NCI-H187 (cell line): ENCODE measurements at regions not wholly inside any gene's neighbourhood (a gene's known extent, or its start where the extent isn't known, plus 50 kb on each side); places are given as distances from the start of the nearest gene placed in this dataset.

Experiments
- DNase-seq, 2 experiments: peaks; one replicate each; lab custom pipeline; 2025; lab: John Stamatoyannopoulos, UW

GRCh38 chr3:96169111-96169766 lies 645.2 kb upstream of the EPHA6 start:
- no peak for DNase-seq

GRCh38 chr3:96172917-96173316 lies 641.5 kb upstream of the EPHA6 start:
- DNase-seq: no peak

GRCh38 chr3:96175500-96175899 lies 638.9 kb upstream of the EPHA6 start:
- no peak for DNase-seq

- DNase-seq: no peak
Measured at GRCh38 chr3:96182756-96183155, 631.6 kb upstream of the EPHA6 start.

- no peak for DNase-seq
Measured at GRCh38 chr3:96183871-96184270, 630.5 kb upstream of the EPHA6 start.

DNA sequence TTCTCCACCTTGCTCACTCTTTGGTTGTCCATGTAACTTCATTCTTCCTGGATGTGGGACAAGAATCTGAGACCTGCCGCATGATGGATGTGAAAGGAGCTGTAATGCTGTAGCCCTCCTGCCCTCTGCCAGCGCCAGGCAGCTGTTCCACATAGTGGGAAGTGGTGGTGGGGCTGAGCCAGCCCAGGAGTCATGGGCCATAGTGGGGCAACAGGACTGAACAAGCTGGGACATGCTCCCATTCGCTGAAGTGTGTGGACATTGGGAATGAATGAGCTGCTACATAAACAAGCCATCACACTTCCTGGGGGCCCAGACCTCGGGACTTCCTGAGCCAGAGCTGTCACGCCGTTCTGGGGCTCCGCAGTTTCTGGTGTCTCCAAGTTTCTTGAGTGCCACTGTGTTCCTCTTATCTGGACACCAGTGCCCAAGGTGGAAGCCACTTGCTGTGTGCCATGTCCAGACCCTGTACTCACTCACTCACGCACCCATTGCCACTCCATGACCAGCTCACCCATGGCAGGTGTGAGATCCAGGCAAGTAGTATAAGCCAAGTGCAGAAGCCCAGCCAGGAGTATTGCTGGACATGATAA lies 624.3 kb upstream of the EPHA6 start:
- DNase-seq: no peak

DNA sequence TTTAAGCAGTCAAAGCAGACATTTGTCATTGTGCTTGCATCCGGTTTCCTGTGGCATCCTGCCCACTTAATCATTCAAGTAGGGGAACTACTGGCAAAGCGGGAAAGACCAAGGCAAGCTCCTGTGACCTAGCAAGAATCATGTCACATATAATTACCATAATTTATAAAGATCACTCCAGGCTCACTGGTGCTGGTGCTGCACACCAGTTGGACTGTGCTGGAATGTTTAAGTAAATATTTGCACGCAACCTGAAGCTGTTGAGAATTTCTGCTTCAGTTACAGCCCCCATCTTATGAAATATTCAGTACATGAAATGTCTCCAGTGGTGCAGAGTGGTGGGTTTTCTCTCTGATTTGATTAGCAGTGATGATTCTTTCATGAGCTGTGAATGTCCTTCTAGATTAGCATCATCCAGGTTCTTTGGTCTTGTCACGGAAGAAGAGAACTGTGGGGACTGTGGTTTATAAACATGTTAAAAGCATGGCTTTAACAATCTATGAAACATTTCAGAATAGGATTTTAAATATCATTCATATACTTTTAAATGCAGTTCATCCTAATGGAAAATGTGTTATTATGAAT lies 621.3 kb upstream of the EPHA6 start:
- no peak for DNase-seq

DNA sequence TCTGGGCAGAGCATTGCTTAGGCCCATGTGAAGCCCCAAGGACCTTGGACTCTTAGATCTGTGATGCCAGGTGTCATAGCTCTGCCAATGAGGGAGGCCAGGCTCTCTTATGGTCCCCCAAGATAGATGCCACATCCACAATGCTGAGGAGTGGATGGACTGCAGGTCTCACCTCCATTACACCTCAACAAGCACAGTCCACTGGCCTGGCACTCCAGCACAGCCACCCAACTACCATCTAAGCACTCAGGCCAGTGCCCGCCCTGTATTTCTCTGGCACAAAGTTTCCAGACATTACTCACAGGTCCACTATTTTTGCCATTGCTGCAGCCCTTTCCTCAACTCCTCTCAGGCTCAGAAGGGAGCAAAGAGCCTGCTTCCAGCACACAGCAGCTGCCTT lies 613.5 kb upstream of the EPHA6 start:
- DNase-seq: no peak

DNA sequence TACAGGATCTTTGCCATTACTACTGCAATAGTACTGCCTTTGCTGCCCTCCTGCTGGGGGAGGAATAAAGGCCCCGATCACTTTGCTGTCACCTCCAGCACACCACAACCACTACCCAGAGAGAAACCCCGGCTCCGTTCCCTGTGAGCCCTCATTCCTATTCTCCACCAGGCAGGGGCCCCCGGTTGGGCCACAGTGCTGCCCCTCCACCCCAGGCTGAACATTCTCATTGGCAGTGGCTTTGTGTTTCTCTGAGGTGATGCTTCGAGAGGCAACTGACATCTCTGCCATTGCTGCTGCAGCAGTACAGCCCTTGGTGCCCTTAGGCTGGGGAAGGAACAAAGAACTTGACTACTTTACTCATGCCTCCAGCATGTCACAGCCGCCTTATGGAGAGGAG lies 612.9 kb upstream of the EPHA6 start:
- DNase-seq: no peak

DNA sequence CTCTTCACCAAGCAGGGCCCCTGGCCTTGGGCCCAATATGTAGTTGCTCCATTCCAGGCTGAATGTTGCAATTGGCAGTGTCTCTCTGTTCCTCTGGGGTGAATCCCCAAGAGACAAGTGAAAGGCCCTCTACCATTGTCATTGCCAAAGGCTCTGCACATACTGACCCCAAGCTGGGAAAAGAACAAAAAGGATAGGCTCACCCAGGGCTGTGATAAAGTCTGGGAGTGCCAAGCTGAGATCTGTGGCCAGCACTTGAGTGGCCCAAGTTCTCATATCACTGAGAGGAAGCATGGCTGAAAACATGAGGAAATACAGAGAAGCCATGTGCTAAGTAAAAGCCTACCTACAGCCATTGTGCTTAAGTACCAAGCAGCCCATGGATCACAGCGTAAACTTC lies 612.2 kb upstream of the EPHA6 start:
- no peak for DNase-seq

- no peak for DNase-seq
Measured at GRCh38 chr3:96209699-96210098, 604.7 kb upstream of the EPHA6 start.

DNA sequence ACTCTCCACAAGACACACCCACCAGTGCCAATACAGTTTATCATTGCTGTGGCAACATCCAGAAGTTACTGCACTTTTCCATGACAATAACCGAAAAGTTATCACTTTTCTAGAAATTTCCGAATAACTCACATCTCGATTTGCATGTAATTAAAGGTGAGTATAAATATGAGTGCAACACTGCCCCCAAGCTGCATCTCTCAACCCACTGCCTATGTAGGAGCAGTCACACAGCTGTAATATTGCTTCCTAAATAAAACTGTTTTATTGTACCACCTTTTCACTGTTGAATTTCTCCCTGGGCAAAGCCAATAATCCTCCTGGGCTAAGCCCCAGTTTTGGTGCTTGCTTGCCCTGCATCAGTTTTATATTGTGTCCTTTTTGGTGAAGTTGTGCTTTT lies 601.0 kb upstream of the EPHA6 start:
- no peak for DNase-seq

DNA sequence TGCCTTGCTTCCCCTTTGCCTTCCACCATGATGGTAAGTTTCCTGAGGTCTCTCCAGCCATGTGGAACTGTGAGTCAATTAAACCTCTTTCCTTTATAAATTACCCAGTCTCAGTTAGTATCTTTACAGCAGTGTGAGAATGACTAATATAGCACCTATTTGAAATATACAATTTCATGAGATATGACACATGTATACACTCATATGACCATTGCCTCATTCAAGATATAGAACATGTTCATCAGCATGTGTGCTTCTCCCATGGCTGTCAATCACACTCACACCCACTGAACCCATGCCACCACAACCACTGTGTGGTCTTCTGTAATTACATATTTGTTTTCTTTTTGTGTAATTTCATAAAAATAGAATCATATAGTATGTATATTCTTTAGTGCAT lies 599.5 kb upstream of the EPHA6 start:
- no peak for DNase-seq

GRCh38 chr3:96225494-96225893 lies 588.9 kb upstream of the EPHA6 start:
- no peak for DNase-seq

GRCh38 chr3:96233679-96234078 lies 580.7 kb upstream of the EPHA6 start:
- DNase-seq: no peak

DNA sequence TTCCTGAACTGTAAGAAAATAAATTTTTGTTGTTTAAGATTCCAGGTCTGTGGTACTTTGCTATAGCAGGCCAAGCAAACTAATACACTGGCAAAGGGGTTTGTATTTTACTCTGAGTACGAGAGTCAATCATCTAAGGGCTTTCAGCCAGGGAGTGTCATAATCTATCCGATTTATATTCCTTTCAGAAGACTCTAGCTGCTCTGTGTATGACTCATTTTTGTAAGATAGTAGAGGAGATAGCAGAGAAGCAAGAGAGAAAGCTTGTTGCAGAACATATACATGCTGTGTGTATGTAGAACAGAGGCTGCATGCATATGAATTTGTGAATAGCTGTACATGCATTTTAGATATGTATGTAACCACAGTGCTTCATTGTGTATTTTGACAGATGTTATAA lies 577.9 kb upstream of the EPHA6 start:
- DNase-seq: no peak

- no peak for DNase-seq
Measured at GRCh38 chr3:96259299-96259698, 555.1 kb upstream of the EPHA6 start.

GRCh38 chr3:96264701-96265100 lies 549.7 kb upstream of the EPHA6 start:
- DNase-seq: no peak

DNA sequence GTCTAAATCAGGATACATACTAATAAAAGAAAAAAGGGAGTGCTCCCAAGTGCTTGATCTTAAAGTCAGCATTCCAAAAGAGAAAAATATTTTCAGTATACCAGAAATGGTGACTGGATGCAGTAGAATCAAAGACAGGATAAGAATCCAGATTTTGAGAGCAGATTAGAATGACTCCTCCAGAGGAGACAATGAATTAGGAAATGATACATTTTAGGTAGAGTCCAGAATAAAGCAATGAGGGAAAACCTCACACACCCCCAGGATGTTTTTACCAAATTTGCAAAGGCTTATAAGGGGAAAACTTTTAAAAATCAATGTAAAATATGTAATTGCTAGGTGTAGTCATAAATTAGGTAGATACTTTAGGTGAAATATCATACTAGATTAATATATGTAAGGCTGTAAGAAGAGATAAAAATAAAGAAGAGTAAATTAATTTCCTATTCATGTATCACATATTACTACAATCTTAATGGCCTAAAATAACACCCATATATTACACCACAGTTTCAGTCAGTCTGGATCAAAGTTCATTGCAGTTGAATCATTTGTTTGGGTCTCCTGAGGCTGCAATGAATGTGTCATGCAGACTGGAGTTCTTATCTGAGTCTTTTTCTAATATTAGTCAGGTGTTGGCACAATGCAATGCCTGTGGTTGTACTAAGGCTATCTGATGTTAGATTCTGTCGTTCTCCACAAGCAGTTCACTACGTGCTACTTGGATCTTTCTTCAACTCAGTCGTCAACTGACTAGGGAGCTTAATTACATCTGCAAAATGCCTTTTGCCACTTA lies 547.8 kb upstream of the EPHA6 start:
- no peak for DNase-seq

GRCh38 chr3:96267577-96267976 lies 546.8 kb upstream of the EPHA6 start:
- no peak for DNase-seq

DNA sequence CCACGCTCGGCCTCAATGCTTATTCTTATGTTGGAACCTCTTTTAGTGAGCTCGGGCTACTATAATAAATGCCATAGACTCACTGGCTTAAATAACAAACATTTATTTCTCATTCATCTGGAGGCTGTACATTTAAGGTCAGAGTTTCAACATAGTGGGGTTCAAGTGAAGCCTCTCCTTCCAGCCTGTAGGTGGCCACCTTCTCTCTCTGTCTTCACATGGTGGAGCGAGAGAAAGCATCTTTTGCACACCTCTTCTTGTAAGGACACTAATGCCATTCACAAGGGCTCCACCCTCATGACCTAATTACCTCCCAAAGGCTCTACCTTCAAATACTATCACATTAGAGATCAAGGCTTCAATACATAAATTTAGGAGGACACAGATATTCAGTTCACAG lies 520.3 kb upstream of the EPHA6 start:
- DNase-seq: no peak

DNA sequence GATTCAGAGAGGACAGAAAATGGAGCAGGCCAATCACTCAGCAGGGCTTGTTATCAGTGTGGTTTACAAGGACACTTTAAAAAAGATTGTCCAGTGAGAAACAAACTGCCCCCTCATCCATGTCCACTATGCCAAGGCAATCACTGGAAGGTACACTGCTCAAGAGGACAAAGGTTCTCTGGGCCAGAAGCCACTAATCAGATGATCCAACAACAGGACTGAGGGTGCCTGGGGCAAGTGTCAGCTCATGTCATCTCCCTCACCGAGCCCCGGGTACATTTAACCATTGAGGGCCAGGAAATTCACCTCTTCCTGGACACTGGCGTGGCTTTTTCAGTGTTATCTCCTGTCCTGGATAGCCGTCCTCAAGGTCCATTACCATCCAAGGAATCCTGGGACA lies 513.7 kb upstream of the EPHA6 start:
- DNase-seq: no peak

DNA sequence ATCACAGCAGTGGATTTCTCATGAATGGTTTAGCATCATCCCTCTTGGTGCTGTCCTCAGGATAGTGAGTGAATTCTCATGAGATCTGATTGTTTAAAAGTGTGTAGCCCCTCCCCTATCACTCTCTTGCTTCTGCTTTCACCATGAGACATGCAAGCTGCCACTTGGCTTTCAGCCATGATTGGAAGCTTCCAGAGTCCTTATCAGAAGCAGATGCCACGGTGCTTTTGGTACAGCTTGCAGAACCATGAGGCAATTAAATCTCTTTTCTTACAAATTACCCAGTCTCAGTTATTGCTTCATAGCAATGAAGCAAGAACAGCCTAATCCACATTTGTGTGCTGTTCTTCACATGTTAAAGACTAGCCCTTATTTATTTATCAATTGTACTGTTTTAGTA lies 495.2 kb upstream of the EPHA6 start:
- DNase-seq: no peak
